ENCODE measurements at regions not wholly inside any gene's neighbourhood (a gene's known extent, or its start where the extent isn't known, plus 50 kb on each side); places are given as distances from the start of the nearest gene placed in this dataset.

DNA sequence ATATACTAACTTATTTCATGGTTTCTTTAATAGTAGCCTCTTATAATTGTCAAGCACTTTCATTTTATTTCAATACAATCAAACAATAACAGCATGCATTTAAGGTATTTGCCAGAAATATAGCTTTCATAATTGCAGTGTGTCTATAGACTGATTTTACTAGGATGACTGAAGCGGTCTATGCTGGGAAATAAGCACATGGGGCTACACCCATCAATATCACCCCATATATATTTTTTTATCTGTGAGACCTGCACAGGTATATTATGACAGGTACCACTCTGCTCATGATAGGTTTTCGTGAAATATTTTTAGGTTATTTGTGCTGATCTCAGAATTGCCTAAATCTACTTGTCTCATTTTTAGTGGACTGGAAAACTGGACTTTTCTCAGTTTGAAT lies 229.1 kb upstream of the PITX2 start:
- FAIRE-seq (no peak), DNase-seq (ENCODE audit: low read depth, low spot score) (no peak)
- H3K9me3 ChIP-seq (replicated peaks; ENCODE audit: control insufficient read depth, insufficient read depth, low read length) = no peaks in the 10 kb centered on the region
- no peaks in the 10 kb centered on the region for H3K36me3 ChIP-seq (ENCODE audit: control insufficient read depth in 2 of 2, extremely low read depth in 1 of 2, insufficient read depth in 2 of 2, low read length in 2 of 2)
- H3K9ac ChIP-seq (replicated peaks; ENCODE audit: extremely low read depth, insufficient read depth, low read length) = no peak overlapping the region
- TF ChIP-seq EZH2 (IDR thresholded peaks at IDR 0.05; ENCODE audit: borderline replicate concordance, low read depth, low read length, severe bottlenecking) (no peak), JUN (IDR thresholded peaks at IDR 0.05; ENCODE audit: borderline replicate concordance, insufficient read depth, insufficient read length, low read depth) (no peak)
- no peak overlapping the region for H3K27ac ChIP-seq (ENCODE audit: insufficient read depth, low read depth, low read length)
- peaks cover 6% of the 10 kb centered on the region for H3K4me1 ChIP-seq (ENCODE audit: control insufficient read depth, extremely low read depth, insufficient read depth, low read length)
- no peak overlapping the region for H3K4me3 ChIP-seq (replicated peaks in 1 of 3; ENCODE audit: insufficient read depth in 1 of 3, low read depth in 1 of 3, low read length in 3 of 3)
- POLR2A ChIA-PET = no interaction called here
- no peaks in the 10 kb centered on the region for H3K27me3 ChIP-seq (ENCODE audit: control insufficient read depth in 2 of 2, insufficient read depth in 2 of 2, low read length in 2 of 2)
- no peak overlapping the region for H3K4me2 ChIP-seq (ENCODE audit: insufficient read depth, low read length)
- no TSS peak for BruUV-seq (replicated peaks)
- CTCF ChIA-PET = no interaction called here
- dilution Hi-C loops (cut with MboI; ENCODE audit: extremely low pct_ligation_motif_present, low sequenced_read_pairs) (no loop called here), intact Hi-C loops (cut with micrococcal nuclease) (no loop called here)
- no peaks in the 10 kb centered on the region for H3K9me1 ChIP-seq (replicated peaks; ENCODE audit: control insufficient read depth, extremely low read depth, insufficient read depth, low read length)
- no peak overlapping the region for H2AFZ ChIP-seq (ENCODE audit: low read depth, low read length)
- no peaks in the 10 kb centered on the region for H3K79me2 ChIP-seq (ENCODE audit: control insufficient read depth, insufficient read depth, low read length)
- H4K20me1 ChIP-seq (replicated peaks; ENCODE audit: control insufficient read depth, extremely low read depth, insufficient read depth, low read length) = no peaks in the 10 kb centered on the region

DNA sequence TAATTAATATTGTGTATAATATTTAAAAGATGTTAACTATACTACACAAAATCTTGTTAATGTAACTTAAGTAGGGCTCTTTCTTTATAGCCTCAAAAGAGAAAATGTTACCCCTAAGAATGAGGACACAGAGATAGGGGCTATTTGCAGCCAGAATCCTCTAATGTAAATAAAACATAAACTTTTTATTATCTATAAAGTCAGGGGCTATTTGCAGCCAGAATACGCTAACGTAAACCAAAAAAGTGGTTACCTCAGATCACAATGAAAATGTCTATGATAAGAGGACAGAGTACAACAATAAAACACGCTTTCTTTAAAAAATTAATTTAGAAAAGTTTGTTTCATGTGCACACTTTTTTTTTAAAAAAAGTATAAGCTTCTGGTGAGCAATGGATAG lies 229.9 kb upstream of the PITX2 start:
- CTCF ChIA-PET = no interaction called here
- no TSS peak for BruUV-seq (replicated peaks)
- Histone ChIP-seq H3K4me1 (ENCODE audit: control insufficient read depth, extremely low read depth, insufficient read depth, low read length) (peaks cover 6% of the 10 kb centered on the region), H3K27ac (ENCODE audit: insufficient read depth, low read depth, low read length) (no peak overlapping the region), H3K9me3 (replicated peaks; ENCODE audit: control insufficient read depth, insufficient read depth, low read length) (no peaks in the 10 kb centered on the region), H3K27me3 (ENCODE audit: control insufficient read depth in 2 of 2, insufficient read depth in 2 of 2, low read length in 2 of 2) (no peaks in the 10 kb centered on the region), H3K9me1 (replicated peaks; ENCODE audit: control insufficient read depth, extremely low read depth, insufficient read depth, low read length) (no peaks in the 10 kb centered on the region), H3K36me3 (ENCODE audit: control insufficient read depth in 2 of 2, extremely low read depth in 1 of 2, insufficient read depth in 2 of 2, low read length in 2 of 2) (no peaks in the 10 kb centered on the region), H3K4me3 (replicated peaks in 1 of 3; ENCODE audit: insufficient read depth in 1 of 3, low read depth in 1 of 3, low read length in 3 of 3) (no peak overlapping the region), H2AFZ (ENCODE audit: low read depth, low read length) (no peak overlapping the region), H3K9ac (replicated peaks; ENCODE audit: extremely low read depth, insufficient read depth, low read length) (no peak overlapping the region), H3K79me2 (ENCODE audit: control insufficient read depth, insufficient read depth, low read length) (no peaks in the 10 kb centered on the region), H3K4me2 (ENCODE audit: insufficient read depth, low read length) (no peak overlapping the region), H4K20me1 (replicated peaks; ENCODE audit: control insufficient read depth, extremely low read depth, insufficient read depth, low read length) (no peaks in the 10 kb centered on the region)
- dilution Hi-C loops (cut with MboI; ENCODE audit: extremely low pct_ligation_motif_present, low sequenced_read_pairs) (no loop called here), intact Hi-C loops (cut with micrococcal nuclease) (no loop called here)
- DNase-seq (ENCODE audit: low read depth, low spot score) = no peak
- FAIRE-seq = no peak
- POLR2A ChIA-PET = no interaction called here
- TF ChIP-seq JUN (IDR thresholded peaks at IDR 0.05; ENCODE audit: borderline replicate concordance, insufficient read depth, insufficient read length, low read depth) = no peak
- no peak for TF ChIP-seq POLR2A (IDR thresholded peaks at IDR 0.05; ENCODE audit: low read depth, low read length)
- TF ChIP-seq FOS (IDR thresholded peaks at IDR 0.05; ENCODE audit: borderline replicate concordance, insufficient read depth, low read length) = no peak
- TF ChIP-seq, protein P1, sequence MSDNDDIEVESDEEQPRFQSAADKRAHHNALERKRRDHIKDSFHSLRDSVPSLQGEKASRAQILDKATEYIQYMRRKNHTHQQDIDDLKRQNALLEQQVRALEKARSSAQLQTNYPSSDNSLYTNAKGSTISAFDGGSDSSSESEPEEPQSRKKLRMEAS (IDR thresholded peaks at IDR 0.05; ENCODE audit: insufficient read depth, insufficient read length) = no peak

All from endothelial cell of umbilical vein (primary cell).